ENCODE measurements at regions not wholly inside any gene's neighbourhood (a gene's known extent, or its start where the extent isn't known, plus 50 kb on each side); places are given as distances from the start of the nearest gene placed in this dataset.

DNA sequence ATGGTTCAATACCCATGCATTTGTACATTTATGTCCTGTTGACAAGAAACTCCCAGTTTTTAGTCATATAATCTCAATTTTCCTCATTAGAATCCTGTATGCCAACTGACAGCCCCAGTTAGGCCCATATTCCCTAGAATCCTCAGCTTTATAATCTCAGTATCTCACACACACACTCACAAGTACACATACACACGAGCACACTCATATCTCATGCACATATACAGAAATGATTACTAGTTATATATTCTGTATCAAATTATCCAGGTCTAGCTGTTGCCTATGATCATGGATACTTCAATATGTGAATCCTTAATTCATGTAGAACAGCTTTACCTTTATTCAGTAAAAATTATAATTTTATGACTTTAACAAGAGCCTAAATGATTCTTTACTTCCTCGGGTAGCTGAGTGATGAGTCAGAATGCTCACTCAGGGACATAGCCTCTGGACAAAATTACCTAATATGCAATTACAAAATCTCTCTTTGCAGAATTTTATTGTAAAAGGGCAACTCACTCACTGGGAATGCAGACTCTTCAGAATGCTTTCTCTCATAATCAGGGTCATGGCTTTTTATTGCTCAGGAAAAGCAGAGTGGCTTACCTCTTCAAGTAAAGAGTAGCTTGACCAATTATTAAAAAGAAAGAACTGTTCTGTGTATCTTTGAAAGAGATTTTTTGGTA lies 193.6 kb upstream of the PIK3C3 start:
- DNase-seq (ENCODE audit: low spot score) = no peak

DNA sequence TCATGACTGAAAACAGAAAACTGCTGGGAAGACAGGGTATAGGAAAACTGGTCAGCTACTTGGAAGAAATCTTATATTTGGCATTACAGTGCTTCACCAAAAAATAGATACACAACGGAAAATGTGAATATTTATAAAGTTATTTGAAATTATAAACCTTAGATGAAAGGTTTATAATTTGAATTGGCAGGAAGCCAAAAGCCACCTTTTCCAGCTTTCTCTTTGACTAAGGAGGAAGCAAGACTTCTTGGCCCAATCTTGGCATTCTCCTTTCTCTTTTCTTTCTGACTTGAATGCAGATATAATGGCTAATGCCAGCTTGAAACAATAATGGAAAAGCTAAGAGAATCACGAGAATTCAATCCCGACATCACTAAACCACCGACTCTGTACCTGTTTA lies 196.5 kb upstream of the PIK3C3 start:
- no peak for DNase-seq (ENCODE audit: low spot score)
- in situ Hi-C loops (cut with HindIII; ENCODE audit: low sequenced_read_pairs) = no loop called here

More for the DNA sequence above, 193.6 kb upstream of the PIK3C3 start:
- in situ Hi-C loops (cut with HindIII; ENCODE audit: low sequenced_read_pairs) = no loop called here

DNA sequence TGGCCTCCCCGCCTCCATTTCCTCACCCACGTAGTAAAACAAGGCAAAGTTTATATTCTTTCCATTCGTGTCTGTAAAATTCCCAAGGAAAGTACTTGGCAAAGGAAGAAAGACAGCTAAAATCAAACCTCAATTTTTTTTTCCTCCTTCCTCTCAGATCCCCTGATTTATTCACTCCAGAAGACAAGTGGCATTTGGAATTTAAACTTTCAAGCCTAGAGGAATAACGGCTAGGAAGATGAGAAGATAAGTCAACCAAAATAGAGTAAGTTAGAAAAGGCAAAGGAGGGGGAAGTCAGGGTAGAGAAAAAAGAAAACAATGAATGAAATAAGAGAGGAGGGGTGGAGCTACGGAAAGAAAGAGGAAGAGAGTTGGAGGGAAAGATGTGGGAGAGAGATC lies 198.9 kb upstream of the PIK3C3 start:
- DNase-seq (ENCODE audit: low spot score) = no peak
- in situ Hi-C loops (cut with HindIII; ENCODE audit: low sequenced_read_pairs) = no loop called here

DNA sequence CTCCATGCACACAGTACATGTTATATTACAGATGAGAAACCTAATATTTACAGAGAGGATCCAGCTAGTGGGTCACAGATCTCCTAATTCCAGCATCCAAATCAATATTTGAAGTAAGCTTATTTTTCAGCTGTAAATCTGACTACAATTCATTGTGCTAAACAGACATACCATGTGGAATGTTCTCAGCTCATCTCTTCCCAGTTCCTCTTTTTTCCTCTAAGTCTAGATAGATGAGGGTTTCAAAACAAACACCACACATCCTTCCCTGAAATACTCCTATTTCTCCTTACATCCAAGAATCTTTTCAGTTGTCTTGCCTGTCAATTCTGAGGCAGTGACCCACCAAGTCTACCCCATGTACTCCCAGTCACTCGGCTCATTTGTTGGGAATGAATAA lies 200.7 kb upstream of the PIK3C3 start:
- no peak for DNase-seq (ENCODE audit: low spot score)
- in situ Hi-C loops (cut with HindIII; ENCODE audit: low sequenced_read_pairs) = no loop called here

DNA sequence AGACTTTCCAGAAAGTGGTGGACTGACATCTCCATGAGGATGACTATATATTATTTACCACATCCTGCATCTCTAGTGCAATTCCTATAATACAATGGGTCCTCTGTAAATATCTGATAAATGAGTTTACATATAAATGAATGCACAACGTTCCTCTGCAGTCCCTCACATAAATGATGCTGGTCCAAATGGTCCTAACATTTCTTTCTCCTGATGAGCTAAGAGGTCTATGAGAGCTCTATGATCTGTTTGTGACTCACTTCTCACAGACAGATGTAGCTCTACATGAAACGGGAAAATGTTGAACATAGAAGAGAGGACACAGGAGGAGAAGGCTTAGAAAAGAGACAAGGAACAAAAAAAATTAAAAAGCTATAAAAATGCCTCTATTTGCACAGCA lies 201.2 kb upstream of the PIK3C3 start:
- DNase-seq (ENCODE audit: low spot score) = no peak
- in situ Hi-C loops (cut with HindIII; ENCODE audit: low sequenced_read_pairs) = no loop called here

DNA sequence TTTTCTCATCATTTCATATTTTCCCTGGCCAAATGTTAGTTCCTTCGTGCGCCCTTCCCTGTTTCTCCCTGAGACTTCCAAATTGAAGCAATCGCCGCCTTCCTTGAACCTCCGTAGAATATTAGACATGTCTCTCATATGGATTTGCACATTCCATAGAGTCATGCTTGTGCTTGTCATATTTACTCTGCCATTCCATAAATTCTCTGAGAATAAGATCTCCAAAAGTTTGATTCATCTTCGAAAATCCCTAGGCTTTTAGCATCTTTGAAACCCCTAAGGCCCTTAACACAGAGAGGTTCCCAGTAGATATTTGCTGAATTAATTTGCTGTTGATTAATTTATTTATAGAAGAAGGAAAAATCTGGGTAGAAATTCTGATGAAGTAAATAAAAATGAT lies 202.2 kb upstream of the PIK3C3 start:
- no peak for DNase-seq (ENCODE audit: low spot score)
- in situ Hi-C loops (cut with HindIII; ENCODE audit: low sequenced_read_pairs) = no loop called here

DNA sequence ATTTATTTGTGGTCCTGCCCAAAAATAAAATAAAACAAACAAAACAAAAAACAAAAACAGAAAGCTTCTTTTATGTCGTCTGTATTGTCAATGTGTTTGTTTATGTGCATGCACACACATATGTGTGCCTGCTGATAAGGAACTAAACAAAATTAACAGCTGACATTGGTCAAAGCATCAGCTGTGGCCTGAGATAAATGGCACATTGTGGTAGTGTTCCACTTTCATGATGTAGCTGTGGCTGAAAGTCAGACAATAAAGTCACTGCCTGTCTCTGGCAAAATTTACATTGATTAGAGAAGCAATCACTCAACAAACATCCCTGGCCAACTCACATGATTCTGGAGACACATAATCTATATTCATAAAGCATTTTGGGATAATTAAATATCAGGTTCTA lies 203.4 kb upstream of the PIK3C3 start:
- no peak for DNase-seq (ENCODE audit: low spot score)
- in situ Hi-C loops (cut with HindIII; ENCODE audit: low sequenced_read_pairs) = no loop called here

DNA sequence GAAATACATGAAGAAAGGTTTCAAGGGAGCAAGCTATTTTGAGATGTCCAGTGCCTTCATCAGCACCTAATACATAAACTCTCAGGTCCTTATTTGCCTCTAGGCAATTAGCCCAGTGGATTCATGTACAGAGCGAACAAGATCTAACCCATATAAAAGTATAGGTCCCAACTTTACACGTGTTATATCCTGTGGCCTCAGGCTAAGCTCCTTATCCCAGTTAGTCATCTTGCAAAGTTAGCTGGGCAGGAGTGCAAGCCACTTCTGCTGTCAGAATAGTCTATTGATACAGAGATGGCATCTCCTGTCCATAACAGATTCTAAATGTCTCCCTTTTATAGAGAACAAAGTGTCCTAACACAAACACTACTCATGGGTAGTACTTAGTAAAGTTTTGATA lies 203.9 kb upstream of the PIK3C3 start:
- in situ Hi-C loops (cut with HindIII; ENCODE audit: low sequenced_read_pairs) = no loop called here
- DNase-seq (ENCODE audit: low spot score) = no peak

DNA sequence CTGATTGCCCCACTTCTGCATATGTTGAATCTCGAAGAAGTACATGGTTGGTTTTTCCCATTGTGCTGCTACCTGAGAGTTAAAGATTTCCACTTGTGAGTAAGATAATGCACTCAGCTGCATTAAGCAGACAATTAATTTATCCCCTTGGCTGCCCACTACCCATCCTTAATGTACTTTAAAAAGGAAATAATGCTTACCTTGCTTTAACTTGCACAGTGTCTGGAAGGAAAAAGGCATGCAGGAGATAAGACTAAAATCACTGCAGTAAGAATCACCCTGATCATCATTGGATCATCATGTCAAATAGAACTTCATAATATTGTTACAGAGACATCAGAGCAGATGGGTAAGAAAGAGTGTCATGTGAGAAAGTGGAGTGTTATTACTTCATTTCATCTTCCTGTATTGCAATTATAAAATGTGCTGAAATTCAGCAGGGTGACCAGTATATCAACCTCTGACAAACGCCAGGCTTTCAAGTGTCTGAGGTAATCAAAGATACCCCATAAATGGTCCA lies 207.3 kb upstream of the PIK3C3 start:
- no peak for DNase-seq (ENCODE audit: low spot score)
- in situ Hi-C loops (cut with HindIII; ENCODE audit: low sequenced_read_pairs) = no loop called here

DNA sequence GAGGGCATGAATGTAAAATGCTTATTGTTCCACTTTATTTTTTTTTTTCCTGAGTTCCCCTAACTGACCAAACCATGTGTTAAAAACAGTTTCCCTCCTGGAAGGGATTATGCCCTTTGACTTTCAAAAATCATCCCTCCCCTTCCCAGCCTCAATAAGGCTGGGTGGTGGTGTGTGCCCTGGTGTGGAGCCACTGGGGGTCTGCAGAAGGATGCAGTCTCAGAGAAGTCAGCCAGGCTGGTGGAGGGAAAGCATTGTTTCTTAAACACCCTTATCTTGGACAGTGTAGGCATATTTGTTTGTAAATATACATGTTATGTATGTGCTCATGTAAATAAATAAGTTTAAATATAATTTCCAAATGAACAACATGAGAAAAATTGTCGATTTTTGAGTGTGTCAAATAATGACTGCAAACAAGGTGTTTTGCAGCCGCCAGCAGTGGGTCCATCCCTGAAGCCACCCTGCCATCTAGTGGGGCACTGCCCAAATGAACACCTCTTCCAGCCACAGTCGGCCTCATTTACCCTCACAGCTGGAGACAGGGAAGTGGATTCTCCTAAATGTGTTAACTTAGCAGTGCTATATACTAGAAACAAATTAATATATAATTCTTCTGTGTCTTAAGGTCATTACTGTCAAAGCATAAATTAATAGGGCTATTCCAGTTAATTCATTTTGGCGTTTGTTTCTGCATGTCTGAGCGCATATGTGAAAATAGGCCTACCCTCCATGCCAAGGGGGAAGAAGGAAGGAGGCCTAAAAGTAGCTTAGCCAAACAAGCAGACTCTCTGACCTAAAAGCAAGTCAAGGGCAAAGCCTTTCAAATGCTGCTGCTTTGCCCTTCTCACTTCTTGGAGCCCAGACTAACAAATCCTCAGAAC lies 209.6 kb upstream of the PIK3C3 start:
- peak; percentile 17 for DNase-seq (ENCODE audit: low spot score)
- in situ Hi-C loops (cut with HindIII; ENCODE audit: low sequenced_read_pairs) = no loop called here

DNA sequence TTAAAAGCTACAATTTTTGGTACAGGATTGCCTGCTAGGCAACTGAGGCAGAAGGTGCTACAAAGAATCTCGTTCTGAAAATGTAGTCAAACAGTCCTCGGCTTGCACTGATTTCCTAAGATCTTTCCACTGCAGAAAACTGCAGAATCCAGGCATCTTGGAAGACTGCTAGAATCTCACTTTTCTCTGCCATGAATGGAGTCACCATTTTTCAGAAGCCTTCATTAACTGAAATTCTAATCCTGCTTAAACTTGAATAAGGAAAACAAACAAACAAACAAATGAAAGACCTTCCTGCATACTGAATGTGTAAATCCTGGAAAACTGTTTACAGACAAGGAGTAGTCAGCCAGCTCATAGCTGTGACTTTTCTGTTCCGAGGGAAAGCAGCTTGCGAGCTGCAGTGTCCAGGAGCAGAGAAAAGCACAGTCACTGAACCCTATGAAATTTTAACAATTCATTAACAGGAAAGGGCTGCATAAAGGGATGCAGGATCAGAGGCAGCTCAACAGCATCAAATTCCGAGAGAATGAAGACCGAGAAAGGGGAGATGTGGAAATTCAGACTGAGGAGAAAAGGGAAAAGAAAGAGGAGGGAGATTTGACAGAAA lies 210.5 kb upstream of the PIK3C3 start:
- in situ Hi-C loops (cut with HindIII; ENCODE audit: low sequenced_read_pairs) = no loop called here
- peak; percentile 1 for DNase-seq (ENCODE audit: low spot score)

DNA sequence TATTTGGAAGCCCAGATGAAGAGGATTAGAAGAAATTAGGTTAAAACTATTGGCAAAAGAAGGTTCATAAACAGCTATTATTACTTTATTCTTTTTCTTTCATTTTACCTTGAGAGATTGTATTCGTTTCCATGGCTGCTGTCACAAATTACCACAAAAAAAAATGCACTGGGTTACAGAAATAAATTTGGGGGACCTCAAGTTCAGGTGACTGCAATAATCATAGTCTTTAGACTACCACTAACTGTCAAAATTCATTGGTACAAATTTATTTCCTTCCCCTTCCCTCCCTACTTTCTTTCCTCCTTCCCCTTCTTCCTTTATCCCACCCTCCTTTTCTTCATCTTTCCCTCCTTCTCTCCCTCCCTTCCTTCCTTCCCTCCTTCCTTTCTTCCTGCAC lies 217.8 kb upstream of the PIK3C3 start:
- no peak for DNase-seq (ENCODE audit: low spot score)
- in situ Hi-C loops (cut with HindIII; ENCODE audit: low sequenced_read_pairs) = no loop called here

DNA sequence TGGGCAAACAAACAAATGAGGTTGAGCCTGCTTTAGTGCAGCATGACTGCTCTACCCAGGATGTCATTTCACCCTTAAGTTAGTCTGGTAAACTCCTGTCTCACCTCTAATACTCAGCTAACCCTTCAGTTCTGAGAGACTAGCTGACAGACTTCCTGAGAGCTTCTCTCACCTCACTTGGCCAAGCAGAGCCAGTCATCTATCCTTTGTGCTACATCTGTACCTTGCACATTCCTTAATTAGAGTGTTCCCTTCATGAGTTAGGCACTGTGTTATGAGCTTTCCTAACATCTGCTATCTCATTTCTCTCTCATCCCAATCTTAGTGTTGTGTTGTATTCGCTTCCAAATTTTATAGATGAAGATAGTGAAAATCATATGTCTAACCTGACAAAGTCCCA lies 220.1 kb upstream of the PIK3C3 start:
- no peak for DNase-seq (ENCODE audit: low spot score)
- in situ Hi-C loops (cut with HindIII; ENCODE audit: low sequenced_read_pairs) = no loop called here

DNA sequence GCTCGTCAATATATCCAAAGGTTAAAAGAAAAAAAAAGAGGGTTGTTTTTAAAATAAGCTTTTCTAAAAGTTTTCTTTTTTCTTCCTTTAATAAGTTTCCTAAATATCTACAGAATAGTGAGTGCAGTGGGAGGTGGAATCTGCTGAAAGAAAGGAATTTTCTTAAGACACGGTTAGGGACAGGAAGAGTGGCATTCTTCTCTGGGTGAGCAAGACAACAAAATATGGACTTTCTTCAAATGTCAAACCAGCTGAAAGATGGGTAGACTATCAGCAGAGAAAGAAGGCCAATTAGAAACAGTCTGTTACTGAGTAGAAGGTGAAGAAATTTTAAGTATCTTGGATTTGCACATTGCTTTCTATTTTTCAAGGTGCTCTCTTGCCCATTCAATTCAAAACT lies 222.7 kb upstream of the PIK3C3 start:
- in situ Hi-C loops (cut with HindIII; ENCODE audit: low sequenced_read_pairs) = no loop called here
- no peak for DNase-seq (ENCODE audit: low spot score)

DNA sequence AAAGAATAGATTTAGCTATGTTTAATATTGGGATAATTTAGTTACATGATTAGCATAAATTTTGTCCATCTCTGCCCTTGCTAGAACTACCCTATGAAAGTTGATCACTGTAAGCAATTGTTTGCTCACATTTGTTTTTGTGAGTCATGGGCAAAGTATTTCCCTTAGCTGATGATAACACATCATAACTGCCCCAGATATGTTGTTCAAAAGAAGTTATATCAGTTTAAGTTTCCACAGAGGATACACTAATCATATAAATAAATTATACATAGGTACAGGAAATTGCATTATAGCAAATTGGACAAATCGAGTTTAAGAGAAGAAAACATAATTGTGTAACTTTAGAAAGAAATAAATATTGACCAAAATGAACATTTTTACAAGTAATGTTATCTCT lies 223.2 kb upstream of the PIK3C3 start:
- in situ Hi-C loops (cut with HindIII; ENCODE audit: low sequenced_read_pairs) = no loop called here
- DNase-seq (ENCODE audit: low spot score) = no peak

DNA sequence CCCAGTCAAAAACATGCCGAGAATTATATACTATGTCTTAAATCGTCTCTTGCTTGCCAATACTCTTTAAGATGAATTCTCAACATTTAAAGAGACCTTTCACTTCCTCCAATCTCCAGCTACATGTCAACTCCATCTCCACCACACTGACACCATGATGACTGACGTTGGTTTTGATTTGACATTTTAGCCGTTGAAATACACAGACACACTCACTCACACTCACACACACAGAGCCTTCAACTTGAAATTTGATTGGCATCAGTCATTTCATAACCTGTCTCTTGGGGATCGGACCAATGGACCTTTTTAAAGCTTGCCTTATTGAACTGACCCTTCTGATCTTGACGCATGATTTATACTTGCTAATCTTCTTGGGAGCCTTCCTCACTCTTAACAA lies 230.8 kb upstream of the PIK3C3 start:
- in situ Hi-C loops (cut with HindIII; ENCODE audit: low sequenced_read_pairs) = no loop called here
- no peak for DNase-seq (ENCODE audit: low spot score)

DNA sequence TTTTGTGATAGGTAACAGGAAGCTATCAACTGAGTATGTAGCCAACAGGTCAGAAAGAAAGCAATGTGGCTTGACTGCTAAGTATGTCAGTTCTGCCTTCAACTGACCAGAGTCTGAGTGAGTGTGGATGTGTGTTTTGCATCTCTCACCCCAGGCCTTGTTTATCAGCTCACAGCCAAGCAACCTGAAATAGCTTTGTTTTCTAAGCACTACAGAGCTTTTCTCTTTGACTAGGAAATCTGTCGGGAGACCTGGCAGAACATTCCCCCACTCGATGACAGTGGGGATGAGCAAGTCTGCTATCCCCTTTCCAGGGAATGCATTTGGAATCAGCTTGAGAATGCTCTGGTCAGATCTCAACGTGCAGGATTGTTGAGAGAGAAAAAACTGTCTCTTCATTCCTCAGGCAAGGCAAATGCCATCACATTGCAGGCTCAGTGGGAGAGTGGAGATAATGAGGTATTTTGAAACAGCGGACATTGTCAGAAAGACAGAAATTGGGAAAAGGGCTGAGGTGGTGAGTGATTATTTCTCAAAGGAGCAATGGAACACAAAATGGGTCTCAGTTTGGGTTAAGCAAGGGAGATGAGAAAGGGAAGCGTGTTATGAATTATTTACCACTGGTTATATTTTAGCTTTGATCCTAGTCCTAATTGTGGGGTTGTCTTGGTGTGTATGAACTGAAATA lies 233.8 kb upstream of the PIK3C3 start:
- in situ Hi-C loops (cut with HindIII; ENCODE audit: low sequenced_read_pairs) = no loop called here
- no peak for DNase-seq (ENCODE audit: low spot score)

DNA sequence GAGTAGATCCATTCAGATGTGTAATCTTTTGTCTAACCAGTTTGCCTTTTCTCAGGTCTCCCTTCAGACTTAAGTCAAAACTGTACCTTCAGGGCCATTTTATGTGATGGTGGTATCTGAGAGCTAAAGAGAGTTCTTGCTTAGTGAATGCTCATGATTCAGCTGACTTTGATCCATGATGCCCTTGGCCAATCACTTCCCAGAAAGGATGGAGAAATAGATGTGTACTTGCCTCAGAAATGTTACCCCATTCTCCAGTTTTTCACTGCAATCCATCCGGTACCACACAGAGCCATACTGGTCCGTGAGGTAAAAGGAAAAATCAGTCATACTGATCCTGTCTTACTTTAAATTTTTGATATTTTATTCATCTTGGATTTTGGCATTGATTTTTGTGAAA lies 234.8 kb upstream of the PIK3C3 start:
- DNase-seq (ENCODE audit: low spot score) = no peak
- in situ Hi-C loops (cut with HindIII; ENCODE audit: low sequenced_read_pairs) = no loop called here

DNA sequence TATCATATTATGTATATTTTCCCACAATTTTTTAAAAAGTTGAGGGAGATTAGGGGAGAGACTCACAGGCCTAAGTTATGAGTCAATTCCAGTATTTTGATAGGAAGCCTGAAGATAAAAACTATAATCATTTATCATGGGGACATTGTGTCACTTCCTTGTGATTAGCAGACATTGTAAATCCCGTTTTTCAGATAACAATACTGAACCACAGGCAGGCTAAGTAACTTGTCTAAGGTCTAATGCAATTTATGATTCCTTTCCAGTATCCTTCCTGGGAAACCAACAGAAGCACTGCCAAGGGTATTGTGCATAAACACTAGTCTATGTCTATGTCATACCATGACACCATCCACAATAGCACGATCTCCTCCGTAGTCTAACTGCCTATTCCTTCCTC lies 235.2 kb upstream of the PIK3C3 start:
- in situ Hi-C loops (cut with HindIII; ENCODE audit: low sequenced_read_pairs) = no loop called here
- DNase-seq (ENCODE audit: low spot score) = no peak

DNA sequence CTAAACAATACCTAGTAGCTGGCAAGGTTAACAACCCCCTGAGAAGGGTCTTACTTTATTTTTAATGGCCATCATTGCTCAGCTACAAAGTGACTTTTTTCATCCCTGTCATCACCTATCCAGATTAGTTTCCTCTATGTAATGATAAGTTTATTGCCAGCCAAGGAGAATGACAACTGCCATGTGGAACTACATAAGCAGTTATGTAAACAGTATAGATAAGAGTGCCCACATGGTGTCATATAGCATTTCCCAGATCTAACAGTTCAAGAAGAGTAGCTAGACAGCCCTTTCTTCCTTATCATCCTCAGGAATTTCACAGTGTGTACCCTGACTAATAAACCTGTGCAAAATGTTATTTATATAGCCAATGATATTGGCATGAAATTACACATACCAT lies 240.2 kb upstream of the PIK3C3 start:
- in situ Hi-C loops (cut with HindIII; ENCODE audit: low sequenced_read_pairs) = no loop called here
- no peak for DNase-seq (ENCODE audit: low spot score)

Data from G401 (cell line).